HG03097 (cell line): ENCODE measurements at regions not wholly inside any gene's neighbourhood (a gene's known extent, or its start where the extent isn't known, plus 50 kb on each side); places are given as distances from the start of the nearest gene placed in this dataset.
A peak's percentile ranks its signal among the peaks of the same experiment; 100 is the strongest.

Experiments used
- ATAC-seq: cut with Tn5 transposase; IDR thresholded peaks from one replicate; pipeline ENCODE4 v1.9.1; 2021; ENCODE audit not compliant: unreplicated experiment, low FRiP score

DNA sequence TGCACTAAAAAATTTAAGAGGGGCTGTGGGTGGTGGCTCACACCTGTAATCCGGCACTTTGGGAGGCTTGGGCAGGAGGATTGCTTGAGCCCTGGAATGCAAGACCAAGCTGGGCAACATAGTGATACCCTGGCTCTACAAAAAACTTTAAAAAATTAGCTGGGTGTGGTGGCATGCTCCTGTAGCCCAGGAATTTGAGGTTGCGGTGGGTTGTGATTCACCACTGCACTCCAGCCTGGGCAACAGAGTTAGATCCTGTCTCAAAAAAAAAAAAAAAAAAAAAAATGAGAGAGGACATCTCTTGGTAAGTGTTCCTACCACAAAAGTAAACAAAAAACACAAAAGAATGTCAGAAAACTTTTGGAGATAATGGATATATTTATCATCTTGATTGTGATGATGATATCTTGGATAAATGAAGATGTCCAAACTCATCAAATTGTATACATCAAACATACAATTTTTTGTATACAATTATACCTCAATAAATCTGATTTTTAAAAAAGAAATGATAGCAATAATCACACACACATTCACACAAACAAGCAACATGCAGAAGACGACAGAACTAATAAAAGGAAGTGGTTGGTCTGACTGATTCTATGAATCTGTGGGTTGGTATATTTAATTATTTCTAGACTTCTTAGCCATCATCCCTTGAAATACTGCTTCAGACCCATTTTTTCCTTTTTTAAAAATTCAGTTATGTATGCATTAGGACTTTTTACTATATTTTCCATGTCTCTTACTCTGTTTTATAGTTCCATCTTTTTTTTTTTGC is 465.9 kb downstream of the PLA2G4A start:
- ATAC-seq: no peak

DNA sequence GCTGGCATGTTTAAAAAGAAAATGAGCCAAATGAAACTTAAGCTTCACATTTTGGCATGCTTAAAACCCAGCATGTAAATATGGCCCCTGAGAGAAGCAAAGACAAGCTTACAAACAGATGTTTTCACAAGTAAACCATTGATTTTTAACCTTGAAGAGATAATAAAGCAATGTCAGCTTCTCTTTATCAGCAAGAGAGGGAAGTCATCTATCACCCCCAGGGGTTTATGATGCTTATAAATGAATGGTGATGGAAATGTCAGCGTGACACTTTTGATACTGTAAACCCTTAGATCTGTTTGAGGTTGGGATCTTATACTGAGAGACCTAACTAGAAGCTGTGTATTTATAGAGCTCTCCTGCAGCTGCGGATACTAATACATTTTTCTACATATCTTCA is 471.3 kb downstream of the PLA2G4A start:
- no peak for ATAC-seq

DNA sequence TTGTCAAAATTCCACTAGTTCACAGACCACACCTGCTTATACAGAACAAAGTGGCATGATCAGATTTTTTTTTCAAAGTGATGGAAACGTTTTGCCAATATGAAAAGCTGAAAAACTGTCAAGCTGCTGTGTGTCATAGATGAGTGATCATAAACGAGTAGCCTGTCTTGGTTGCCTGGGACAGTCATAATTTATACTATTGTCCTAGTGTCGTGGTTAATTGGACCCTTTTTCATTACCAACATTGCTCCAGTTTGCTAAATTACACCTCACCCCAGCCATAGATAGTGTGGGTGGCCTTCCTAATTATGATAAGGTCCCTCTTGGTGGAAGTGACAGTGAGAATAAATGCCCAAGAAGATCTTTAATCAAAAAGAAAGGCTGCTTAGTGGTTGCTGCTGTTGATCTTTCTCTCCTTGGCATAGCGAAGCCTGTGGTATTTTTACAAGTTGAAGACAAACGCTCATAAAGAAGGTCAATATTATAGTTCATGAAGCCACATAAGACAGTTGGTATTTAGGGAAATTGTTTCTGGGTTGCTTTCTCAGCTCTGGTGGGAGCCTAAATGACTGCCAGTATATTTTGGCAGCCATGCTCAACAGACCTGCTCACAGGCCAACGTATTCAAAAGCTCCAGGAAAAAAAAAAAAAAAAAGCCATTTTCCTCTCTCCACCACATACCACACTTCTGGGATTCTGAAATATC is 478.1 kb downstream of the PLA2G4A start:
- ATAC-seq: no peak

DNA sequence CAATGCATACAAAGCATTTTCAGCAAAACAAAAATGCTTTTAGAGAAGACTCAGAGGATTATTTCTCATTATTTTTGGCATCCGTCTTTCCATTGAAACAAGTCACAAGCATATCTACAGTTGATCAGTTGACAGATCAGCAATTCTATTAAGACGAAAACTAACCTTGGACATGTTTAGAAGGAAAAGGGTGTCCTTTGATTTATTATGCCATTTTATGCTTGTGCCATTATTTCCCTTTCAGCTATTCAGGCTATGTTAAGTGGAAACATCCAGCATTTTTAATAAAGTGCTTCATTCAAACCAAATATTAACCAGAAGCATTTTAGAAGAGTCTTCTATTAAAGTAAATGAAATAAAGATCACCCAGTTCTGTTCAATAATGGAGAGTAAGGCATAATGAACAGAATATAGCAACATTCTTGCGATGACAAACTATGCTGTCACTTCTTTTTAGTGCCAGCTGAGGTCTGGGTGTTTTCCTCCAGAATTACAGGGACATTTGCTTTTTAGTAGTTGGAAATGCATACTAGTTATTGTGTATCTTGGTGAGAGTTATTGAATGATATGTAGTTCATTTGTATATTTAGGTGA is 481.4 kb downstream of the PLA2G4A start:
- ATAC-seq: no peak

DNA sequence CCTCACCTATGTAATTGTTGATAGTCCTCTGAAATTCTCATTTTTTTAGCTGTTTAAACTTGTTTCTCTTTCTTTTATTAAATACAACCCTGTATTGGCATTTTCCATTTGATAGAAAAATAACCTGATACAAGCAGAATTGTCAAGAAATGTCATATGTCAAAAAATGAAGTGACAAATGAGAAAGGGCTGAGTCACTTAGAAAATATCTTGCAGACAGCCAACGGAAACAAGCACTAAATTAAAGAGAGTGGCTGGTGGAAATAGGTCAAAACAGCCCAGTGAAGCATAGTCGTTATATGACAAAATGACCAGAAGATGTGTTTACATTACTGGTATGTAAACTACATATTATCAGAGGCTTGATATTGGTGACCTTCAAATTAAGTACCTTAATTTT is 484.4 kb downstream of the PLA2G4A start:
- no peak for ATAC-seq

DNA sequence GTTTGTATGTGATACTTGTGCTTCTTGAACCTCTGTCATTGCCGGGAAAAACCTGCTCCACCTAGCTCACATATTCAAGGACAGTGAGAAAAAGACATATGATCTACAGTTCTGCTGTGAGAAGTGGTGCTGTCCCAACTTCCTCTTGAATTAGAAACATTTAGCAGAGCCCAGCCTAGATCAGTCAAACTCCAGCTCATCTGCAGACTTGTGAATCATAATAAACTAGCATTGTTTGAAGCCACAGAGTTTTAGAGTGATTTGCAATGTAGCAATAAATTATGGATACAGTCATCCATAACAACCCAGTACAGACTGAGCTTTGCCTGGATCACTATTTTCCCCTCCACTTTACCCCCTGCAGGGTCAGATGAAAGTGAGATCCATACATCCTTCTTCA is 497.8 kb downstream of the PLA2G4A start:
- no peak for ATAC-seq

DNA sequence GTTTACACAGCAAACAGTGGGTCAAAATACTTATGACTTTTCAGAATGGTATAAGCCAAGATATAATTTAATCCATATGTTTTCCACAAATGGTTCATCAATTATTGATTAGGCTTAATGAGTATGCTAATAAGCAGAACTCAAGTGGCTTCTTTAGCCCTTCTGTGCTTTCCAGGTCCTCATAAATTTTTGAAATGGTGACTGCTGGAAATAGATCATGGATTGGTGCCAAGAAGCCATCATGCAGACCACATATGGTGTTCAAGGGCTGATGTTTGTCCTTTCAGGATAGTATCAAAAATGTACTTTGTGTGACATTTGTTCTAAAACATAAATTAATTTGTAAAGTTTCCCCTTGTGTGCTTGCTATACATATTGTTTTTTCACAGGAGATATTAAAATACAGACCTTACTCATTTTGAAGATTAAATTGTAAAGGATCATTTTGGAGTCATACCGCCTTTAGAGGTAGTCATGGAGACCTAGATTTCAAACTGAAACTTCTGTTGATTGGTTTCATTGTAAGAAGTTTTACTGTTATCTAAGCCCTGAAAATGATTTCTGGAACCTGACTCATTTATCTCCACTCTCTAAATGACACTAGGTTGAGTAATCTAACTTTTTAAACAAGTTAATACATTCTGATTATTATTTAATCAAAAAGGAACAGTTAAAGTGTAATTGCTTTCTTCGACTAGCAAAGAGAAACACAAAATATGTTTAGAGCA is 507.9 kb downstream of the PLA2G4A start:
- no peak for ATAC-seq

DNA sequence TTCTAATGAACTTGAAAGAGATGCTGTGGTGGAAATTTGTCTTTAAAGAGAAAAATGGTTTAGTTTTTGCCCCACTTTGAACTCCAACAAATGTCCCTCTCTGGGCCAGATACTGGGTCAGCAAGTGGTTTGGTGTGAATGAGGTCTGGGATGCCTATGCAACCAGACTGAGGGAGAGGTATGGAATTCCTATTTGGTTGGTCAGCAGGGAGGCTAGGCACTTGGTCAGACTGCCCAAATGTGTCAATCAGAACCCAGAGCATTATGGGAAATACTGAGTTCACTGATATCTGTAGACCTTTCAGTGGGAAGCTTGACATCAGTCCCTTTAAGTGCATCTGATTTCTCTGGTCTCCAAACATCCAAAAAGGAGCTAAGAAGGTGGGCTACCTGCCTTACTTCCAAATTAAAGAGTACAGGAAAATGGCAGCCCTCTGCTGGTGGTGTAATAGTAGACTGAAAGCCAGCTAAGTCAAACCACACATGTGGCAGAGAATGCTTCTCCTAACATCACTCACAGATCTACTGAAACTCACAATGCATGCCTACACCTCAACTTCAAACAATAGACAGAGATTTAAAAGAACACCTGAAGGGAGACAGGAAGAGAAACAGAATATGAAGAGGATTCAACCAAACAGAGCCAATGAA is 510.1 kb downstream of the PLA2G4A start:
- no peak for ATAC-seq

DNA sequence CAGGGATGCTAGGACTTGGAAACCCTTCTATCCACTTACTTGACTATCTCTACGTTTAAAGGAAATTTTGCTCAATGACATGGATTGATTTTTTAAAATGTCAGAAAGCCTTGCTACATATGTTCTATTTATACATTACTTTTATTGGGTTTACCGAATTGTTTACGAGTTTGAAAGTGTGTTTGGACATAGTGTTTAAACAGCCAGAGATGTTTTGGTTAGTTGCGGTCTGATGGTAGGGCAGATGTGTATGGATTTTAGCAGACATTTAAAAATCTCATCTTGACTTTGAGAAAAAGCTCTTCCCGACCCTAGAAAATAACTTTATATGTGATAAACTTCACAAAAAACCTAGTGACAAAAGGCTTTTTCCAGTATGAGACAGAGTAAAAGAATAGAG is 513.7 kb downstream of the PLA2G4A start:
- no peak for ATAC-seq

DNA sequence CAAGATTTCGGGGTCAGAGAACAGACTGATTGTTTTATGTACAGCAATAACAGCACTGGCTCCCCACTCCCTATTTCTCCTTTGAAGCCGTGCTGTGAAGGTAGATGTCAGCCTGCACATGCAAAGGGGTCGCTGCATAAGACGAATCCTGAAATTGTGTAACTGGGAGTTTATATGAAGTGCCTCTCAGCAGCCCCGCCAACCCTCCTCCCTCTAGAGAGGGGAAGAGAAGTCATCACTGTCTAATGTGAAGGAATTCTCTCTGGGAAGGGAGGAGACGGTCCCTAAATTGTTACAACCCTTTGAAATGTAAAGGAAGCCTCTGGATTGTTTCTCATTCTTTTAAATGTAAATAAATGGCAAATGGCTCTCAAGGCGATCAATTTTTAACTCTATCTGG is 545.3 kb downstream of the PLA2G4A start:
- no peak for ATAC-seq

DNA sequence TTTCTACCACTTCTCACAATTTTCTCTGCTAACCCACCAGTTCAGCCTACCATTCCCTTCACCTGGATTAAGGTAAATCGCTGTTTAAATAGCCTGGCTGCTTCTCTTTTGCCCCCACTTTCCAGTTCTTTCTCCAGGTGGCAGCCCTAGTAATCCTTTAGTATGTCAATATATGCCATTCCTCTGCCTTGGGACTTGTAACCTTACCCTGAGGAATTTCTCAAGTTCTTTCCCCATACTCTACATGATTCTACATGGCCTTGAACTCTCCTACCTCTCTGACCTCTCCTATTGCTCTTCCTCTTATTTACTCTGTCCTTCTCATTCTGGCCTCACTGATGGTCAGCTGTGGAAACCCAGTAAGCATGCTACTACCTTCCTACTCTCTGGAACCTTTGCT is 546.0 kb downstream of the PLA2G4A start:
- ATAC-seq: no peak

DNA sequence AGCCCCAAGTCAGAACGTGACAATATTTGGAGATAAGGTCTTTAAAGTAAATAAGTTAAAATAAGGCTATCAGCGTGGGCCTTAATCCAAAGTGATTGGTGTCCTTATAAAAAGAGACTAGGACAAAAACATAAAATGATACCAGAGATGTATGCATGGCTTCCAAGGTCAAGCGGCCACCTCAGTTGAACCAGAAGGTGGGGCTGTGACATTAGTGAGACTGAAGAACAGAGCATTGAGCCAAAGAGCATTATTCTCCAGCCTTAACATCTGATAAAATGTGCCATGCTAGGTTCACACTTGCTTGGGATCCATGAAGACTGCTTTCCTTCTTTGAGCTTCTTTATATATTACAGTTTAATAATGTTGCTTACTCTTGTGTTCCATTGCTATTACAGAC is 554.6 kb downstream of the PLA2G4A start:
- ATAC-seq: no peak

DNA sequence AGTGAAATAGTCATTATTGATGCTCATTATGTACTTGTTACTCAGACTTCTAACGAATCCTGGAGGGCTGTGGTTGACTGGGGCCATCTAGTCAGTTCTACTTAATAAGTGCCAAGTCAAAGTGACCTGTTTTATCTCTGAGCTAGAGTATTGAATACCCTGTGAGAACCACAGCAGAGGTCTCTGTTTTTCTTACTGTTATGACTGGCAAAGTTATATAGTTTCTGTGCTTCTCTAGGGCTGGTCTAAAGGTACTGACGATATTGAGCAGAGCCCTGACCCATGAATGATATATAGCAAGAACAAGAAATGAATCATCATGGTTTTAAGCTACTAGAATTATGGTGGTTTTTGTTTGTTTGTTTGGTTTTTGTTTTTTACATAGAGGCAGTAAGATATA is 555.8 kb downstream of the PLA2G4A start:
- ATAC-seq: peak; percentile 55

DNA sequence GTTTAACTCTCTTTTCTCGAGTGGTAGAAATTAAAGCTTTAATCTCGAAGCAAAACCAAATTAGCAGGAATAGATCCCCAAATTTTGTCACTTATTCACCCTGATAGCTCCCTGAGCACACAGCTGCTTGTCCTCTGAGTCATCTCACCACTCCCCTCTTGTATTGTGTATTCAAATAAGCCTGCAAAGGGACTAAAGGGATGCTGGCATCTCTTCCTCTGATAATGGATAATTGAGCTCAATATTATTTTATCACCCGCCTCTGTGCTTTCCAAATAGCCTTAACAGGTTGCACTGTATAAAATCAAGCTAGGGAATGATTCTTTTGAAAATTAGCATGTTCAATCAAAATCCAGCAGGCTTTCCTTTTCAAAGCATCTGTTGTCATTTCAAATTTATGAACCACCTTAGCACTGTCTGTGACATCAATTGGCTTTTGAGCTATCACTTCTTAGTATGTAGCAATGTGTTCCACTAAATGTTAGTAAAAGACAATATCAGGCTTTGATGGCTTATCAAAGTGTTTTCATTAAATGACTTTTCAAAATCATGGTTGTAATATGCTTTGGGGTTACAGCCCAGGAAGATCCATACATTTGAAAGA is 561.6 kb downstream of the PLA2G4A start:
- ATAC-seq: no peak

DNA sequence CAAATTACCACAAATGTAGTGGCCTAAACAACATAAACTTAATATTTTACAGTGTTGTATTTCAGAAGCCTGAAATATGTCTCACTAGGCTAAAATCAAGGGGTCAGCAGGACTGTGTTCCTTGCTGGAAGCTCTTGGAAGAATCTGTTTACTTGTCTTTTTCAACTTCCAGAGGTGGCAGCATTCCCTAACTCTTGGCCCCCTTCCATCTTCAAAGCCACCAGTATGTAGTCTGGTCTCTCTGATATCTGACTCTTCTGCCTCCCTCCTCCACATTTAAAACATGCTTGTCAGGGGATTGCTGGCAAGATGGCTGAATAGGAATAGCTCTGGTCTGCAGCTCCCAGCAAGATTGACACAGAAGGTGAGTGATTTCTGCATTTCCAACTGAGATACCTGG is 567.5 kb downstream of the PLA2G4A start:
- ATAC-seq: no peak

DNA sequence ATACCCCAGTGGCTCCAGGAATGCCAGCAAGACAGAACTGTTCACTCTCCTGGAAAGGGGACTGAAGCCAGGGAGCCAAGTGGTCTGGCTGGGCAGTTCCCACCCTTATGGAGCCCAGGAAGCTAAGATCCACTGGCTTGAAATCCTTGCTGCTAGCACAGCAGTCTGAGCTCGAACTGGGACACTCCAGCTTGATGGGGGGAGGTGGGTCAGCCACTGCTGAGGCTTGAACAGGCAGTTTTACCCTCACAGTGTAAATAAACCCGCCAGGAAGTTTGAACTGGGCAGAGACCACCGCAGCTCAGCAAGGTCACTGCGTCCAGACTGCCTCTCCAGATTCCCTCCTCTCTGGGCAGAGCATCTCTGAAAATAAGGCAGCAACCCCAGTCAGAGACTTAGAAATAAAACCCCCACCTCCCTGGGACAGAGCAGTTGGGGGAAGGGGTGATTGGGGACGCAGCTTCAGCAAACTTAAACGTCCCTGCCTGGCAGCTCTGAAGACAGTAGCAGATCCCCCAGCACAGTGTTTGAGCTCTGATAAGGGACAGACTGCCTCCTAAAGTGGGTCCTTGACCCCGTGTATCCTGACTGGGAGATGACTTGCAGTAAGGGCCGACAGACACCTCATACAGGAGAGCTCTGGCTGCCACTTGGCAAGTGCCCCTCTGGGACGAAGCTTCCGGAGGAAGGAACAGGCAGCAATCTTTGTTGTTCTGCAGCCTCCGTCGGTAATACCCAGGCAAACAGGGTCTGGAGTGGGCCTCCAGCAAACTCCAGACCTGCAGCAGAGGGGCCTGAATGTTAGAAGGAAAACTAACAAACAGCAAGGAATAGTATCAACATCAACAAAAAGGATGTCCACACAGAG is 568.4 kb downstream of the PLA2G4A start:
- ATAC-seq: no peak

DNA sequence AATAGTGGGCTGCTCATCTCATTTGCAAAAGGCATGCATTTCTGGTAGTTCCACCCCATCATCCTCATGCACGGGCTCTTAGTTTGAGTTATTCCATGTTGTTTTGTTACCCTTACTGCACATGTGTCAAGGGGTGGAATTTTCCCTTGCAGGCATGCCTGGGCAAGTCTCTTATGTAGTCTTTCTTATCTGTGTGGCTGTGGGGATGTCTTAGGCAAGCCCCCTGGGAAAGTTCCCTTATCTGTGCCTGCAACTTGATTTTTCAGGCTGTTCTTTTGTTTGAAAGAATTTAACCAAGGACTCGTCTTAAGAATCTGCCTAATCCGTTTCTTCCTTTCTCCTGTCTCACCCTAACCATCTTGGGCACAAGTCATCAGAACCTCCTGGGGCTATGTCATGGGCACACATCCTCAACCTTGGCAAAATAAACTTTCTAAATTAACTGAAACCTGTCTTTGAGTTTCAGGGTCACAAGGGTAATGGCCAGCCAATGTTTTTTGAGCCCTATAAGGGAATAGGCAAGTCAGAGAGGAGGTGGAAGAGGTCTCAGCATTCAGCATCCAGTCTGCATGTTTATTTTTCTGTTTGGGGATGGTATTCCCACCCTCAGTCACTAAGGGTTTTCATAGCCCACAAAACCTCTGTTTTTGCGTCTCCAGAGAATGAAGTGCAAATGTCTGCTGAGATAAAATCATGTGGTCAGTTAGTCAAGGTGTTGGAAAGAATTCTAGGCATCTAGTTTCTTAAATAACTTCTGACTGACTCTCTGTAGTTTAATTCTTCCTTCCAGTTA is 579.7 kb downstream of the PLA2G4A start:
- no peak for ATAC-seq

DNA sequence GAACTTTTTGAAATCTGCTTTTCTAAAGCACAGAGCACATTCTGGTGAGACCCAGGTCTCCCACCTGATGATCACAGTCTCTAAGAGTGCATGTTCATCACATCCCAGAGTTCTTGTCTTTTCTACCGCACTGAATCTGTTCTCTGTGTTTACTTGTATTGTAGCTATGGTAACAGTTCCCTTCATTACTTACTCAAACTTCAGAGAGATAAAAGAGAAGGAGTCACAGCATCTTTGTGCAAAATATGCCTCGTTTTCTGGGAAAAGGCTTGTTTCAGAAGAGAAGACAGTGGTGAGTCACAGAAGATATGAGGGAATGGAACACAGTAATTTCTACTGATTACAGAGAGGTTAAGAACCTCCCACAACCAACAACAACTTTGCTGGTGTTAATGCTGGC is 580.6 kb downstream of the PLA2G4A start:
- no peak for ATAC-seq

DNA sequence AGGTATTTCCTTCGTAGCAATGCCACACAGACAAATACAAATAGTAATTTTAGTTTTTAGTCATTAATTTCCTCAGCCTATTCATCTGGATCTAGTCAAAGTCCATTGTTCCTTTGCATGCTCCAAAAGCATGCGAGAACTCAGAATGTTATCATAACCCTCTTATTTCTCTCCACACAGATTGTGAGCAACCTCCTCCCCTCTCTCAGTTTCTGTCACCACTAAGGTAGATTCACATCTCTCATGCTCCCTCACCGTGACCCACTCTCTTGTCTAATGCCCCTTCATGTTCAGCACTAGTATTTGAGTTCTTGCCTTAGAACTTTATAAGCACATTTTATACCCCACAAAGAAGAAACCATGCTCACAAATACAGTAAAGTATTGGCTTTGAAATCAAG is 582.4 kb downstream of the PLA2G4A start:
- no peak for ATAC-seq
